HUES48 (cell line): ENCODE measurements at regions not wholly inside any gene's neighbourhood (a gene's known extent, or its start where the extent isn't known, plus 50 kb on each side); places are given as distances from the start of the nearest gene placed in this dataset.

Experiments
- H3K27ac ChIP-seq: one replicate; pipeline ENCODE4 v1.7.0; 2013; ENCODE audit warnings: low read depth, low read length, inconsistent platforms
- H3K27me3 ChIP-seq: 2 replicates; pipeline ENCODE4 v1.6.1; 2013; ENCODE audit warnings: mild to moderate bottlenecking, low read length; ENCODE audit not compliant: control insufficient read depth, insufficient read depth
- H3K36me3 ChIP-seq: 2 replicates; pipeline ENCODE4 v1.6.1; 2013; ENCODE audit warnings: low read length; ENCODE audit not compliant: control insufficient read depth, insufficient read depth
- H3K4me1 ChIP-seq: 2 replicates; pipeline ENCODE4 v1.6.1; 2013; ENCODE audit warnings: mild to moderate bottlenecking, low read length; ENCODE audit not compliant: control insufficient read depth, insufficient read depth
- H3K4me3 ChIP-seq: 2 replicates; pipeline ENCODE4 v1.5.1; 2013; ENCODE audit warnings: mild to moderate bottlenecking, low read depth, low read length
- H3K9ac ChIP-seq: 2 replicates; pipeline ENCODE4 v1.6.1; 2013; ENCODE audit warnings: mild to moderate bottlenecking, low read depth, low read length, moderate library complexity
- H3K9me3 ChIP-seq: 2 replicates; pipeline ENCODE4 v1.6.1; 2013; ENCODE audit warnings: low read length; ENCODE audit not compliant: control insufficient read depth, insufficient read depth

GRCh38 chr2:43034921-43035320 lies 191.5 kb downstream of the ZFP36L2 start:
- Histone ChIP-seq H3K9ac (no peak overlapping the region), H3K9me3 (no peaks in the 10 kb centered on the region), H3K4me1 (no peaks in the 10 kb centered on the region), H3K27ac (no peak overlapping the region), H3K4me3 (no peak overlapping the region), H3K36me3 (no peaks in the 10 kb centered on the region), H3K27me3 (no peaks in the 10 kb centered on the region)

GRCh38 chr2:43034242-43034619 lies 192.2 kb downstream of the ZFP36L2 start:
- no peaks in the 10 kb centered on the region for H3K27me3 ChIP-seq
- H3K36me3 ChIP-seq, result no peaks in the 10 kb centered on the region
- H3K4me1 ChIP-seq, result no peaks in the 10 kb centered on the region
- no peak overlapping the region for H3K9ac ChIP-seq
- H3K9me3 ChIP-seq, result no peaks in the 10 kb centered on the region
- H3K4me3 ChIP-seq, result no peak overlapping the region
- H3K27ac ChIP-seq, result no peak overlapping the region

- no peak overlapping the region for H3K27ac ChIP-seq
- no peaks in the 10 kb centered on the region for H3K4me1 ChIP-seq
- no peaks in the 10 kb centered on the region for H3K27me3 ChIP-seq
- no peaks in the 10 kb centered on the region for H3K9me3 ChIP-seq
- no peak overlapping the region for H3K9ac ChIP-seq
- H3K4me3 ChIP-seq, result no peak overlapping the region
- H3K36me3 ChIP-seq, result no peaks in the 10 kb centered on the region
Measured at GRCh38 chr2:43033466-43034241, 192.8 kb downstream of the ZFP36L2 start.

GRCh38 chr2:43033016-43033270 lies 193.5 kb downstream of the ZFP36L2 start:
- Histone ChIP-seq H3K9me3 (no peaks in the 10 kb centered on the region), H3K4me3 (no peak overlapping the region), H3K27ac (no peak overlapping the region), H3K36me3 (no peaks in the 10 kb centered on the region), H3K27me3 (no peaks in the 10 kb centered on the region), H3K9ac (no peak overlapping the region), H3K4me1 (no peaks in the 10 kb centered on the region)

- Histone ChIP-seq H3K4me1 (no peaks in the 10 kb centered on the region), H3K4me3 (no peak overlapping the region), H3K9ac (no peak overlapping the region), H3K27me3 (no peaks in the 10 kb centered on the region), H3K27ac (no peak overlapping the region), H3K9me3 (no peaks in the 10 kb centered on the region), H3K36me3 (no peaks in the 10 kb centered on the region)
Measured at GRCh38 chr2:43032213-43033015, 194.0 kb downstream of the ZFP36L2 start.

- no peak overlapping the region for H3K27ac ChIP-seq
- H3K36me3 ChIP-seq, result no peaks in the 10 kb centered on the region
- no peak overlapping the region for H3K9ac ChIP-seq
- no peaks in the 10 kb centered on the region for H3K27me3 ChIP-seq
- H3K4me3 ChIP-seq, result no peak overlapping the region
- H3K9me3 ChIP-seq, result no peaks in the 10 kb centered on the region
- H3K4me1 ChIP-seq, result no peaks in the 10 kb centered on the region
Measured at GRCh38 chr2:43031471-43032212, 194.8 kb downstream of the ZFP36L2 start.

- Histone ChIP-seq H3K4me1 (no peaks in the 10 kb centered on the region), H3K36me3 (no peaks in the 10 kb centered on the region)
Measured at GRCh38 chr2:43030551-43031307, 195.7 kb downstream of the ZFP36L2 start.

GRCh38 chr2:43029186-43029585 lies 197.2 kb downstream of the ZFP36L2 start:
- Histone ChIP-seq H3K9ac (no peak overlapping the region), H3K36me3 (no peaks in the 10 kb centered on the region), H3K4me3 (no peak overlapping the region), H3K27ac (no peak overlapping the region), H3K9me3 (no peaks in the 10 kb centered on the region), H3K27me3 (no peaks in the 10 kb centered on the region), H3K4me1 (peaks cover 2% of the 10 kb centered on the region; the same call in 1 of the 2 replicates)

More at GRCh38 chr2:43030551-43031307, 195.7 kb downstream of the ZFP36L2 start:
- Histone ChIP-seq H3K9ac (no peak overlapping the region), H3K4me3 (no peak overlapping the region), H3K27me3 (no peaks in the 10 kb centered on the region), H3K27ac (no peak overlapping the region), H3K9me3 (no peaks in the 10 kb centered on the region)

GRCh38 chr2:43028188-43028587 lies 198.2 kb downstream of the ZFP36L2 start:
- no peaks in the 10 kb centered on the region for H3K27me3 ChIP-seq
- H3K27ac ChIP-seq, result no peak overlapping the region
- no peaks in the 10 kb centered on the region for H3K9me3 ChIP-seq
- H3K9ac ChIP-seq, result no peak overlapping the region
- no peaks in the 10 kb centered on the region for H3K36me3 ChIP-seq
- peaks cover 3% of the 10 kb centered on the region; the same call in 1 of the 2 replicates for H3K4me1 ChIP-seq
- no peak overlapping the region for H3K4me3 ChIP-seq

GRCh38 chr2:43027097-43027873 lies 199.1 kb downstream of the ZFP36L2 start:
- peaks cover 3% of the 10 kb centered on the region; the same call in 1 of the 2 replicates for H3K4me1 ChIP-seq
- no peaks in the 10 kb centered on the region for H3K9me3 ChIP-seq
- no peaks in the 10 kb centered on the region for H3K27me3 ChIP-seq
- H3K9ac ChIP-seq, result no peak overlapping the region
- H3K27ac ChIP-seq, result no peak overlapping the region
- no peaks in the 10 kb centered on the region for H3K36me3 ChIP-seq
- H3K4me3 ChIP-seq, result no peak overlapping the region
